SK-N-SH treated with all-trans-retinoic acid at 6 μM for 48 hours (cell line): ENCODE measurements at regions not wholly inside any gene's neighbourhood (a gene's known extent, or its start where the extent isn't known, plus 50 kb on each side); places are given as distances from the start of the nearest gene placed in this dataset.

Experiments used
- ATAC-seq: fragments of 200-7000 bp; cut with Tn5 transposase; 3 replicates; pipeline ENCODE4 v1.9.1; 2020; ENCODE audit warnings: mild to moderate bottlenecking, moderate library complexity
- BACH2 ChIP-seq: fragments of 250-450 bp; sonication (Bioruptor Pico); IDR thresholded peaks from 2 replicates; pipeline ENCODE4 v1.9.0; 2021; ENCODE audit warnings: mild to moderate bottlenecking, borderline replicate concordance
- CSDC2 ChIP-seq: fragments of 250-450 bp; sonication (Bioruptor Pico); IDR thresholded peaks from 2 replicates; pipeline ENCODE4 v1.5.0; 2020; ENCODE audit warnings: mild to moderate bottlenecking, moderate library complexity
- CSRNP3 ChIP-seq: fragments of 250-450 bp; sonication (Bioruptor Pico); IDR thresholded peaks from 2 replicates; pipeline ENCODE4 v1.5.1; 2021; ENCODE audit warnings: mild to moderate bottlenecking, moderate library complexity
- ESRRG ChIP-seq: fragments of 250-450 bp; sonication (Bioruptor Pico); IDR thresholded peaks from 2 replicates; pipeline ENCODE4 v1.6.1; 2021; ENCODE audit warnings: mild to moderate bottlenecking
- GLIS3 ChIP-seq: fragments of 250-450 bp; sonication (Bioruptor Pico); IDR thresholded peaks from 2 replicates; pipeline ENCODE4 v1.5.0; 2020; ENCODE audit warnings: mild to moderate bottlenecking, moderate library complexity
- ISL1 ChIP-seq: fragments of 250-450 bp; sonication (Bioruptor Pico); IDR thresholded peaks from 2 replicates; pipeline ENCODE4 v2.1.2; 2022; ENCODE audit warnings: mild to moderate bottlenecking, moderate library complexity
- OSR1 ChIP-seq: fragments of 250-450 bp; sonication (Bioruptor Pico); IDR thresholded peaks from 2 replicates; pipeline ENCODE4 v1.8.0; 2022; ENCODE audit warnings: moderate library complexity, mild to moderate bottlenecking, inconsistent platforms
- PATZ1 ChIP-seq: fragments of 250-450 bp; sonication (Bioruptor Pico); IDR thresholded peaks from 2 replicates; pipeline ENCODE4 v1.8.0; 2020; ENCODE audit warnings: mild to moderate bottlenecking, moderate library complexity, borderline replicate concordance
- POU6F1 ChIP-seq: fragments of 250-450 bp; sonication (Bioruptor Pico); IDR thresholded peaks from 2 replicates; pipeline ENCODE4 v1.8.0; 2021; ENCODE audit warnings: low read depth, mild to moderate bottlenecking, moderate library complexity, borderline replicate concordance
- PPARA ChIP-seq: fragments of 250-450 bp; sonication (Bioruptor Pico); IDR thresholded peaks from 2 replicates; pipeline ENCODE4 v1.5.0; 2020; ENCODE audit warnings: mild to moderate bottlenecking, borderline replicate concordance
- RARB ChIP-seq: fragments of 250-450 bp; sonication (Bioruptor Pico); IDR thresholded peaks from 2 replicates; pipeline ENCODE4 v1.8.0; 2021; ENCODE audit warnings: mild to moderate bottlenecking, moderate library complexity
- SNAI2 ChIP-seq: fragments of 250-450 bp; sonication (Bioruptor Pico); IDR thresholded peaks from 2 replicates; pipeline ENCODE4 v1.5.0; 2020; ENCODE audit warnings: mild to moderate bottlenecking, moderate library complexity
- TCF4 ChIP-seq: fragments of 250-450 bp; sonication (Bioruptor Pico); IDR thresholded peaks from 2 replicates; pipeline ENCODE4 v1.8.0; 2021; ENCODE audit warnings: mild to moderate bottlenecking, moderate library complexity, borderline replicate concordance
- TOX ChIP-seq: fragments of 250-450 bp; sonication (Bioruptor Pico); IDR thresholded peaks from 2 replicates; pipeline ENCODE4 v1.8.0; 2021; ENCODE audit warnings: mild to moderate bottlenecking, moderate library complexity, borderline replicate concordance
- ZC3H10 ChIP-seq: fragments of 250-450 bp; sonication (Bioruptor Pico); IDR thresholded peaks from 2 replicates; pipeline ENCODE4 v1.5.1; 2021; ENCODE audit warnings: mild to moderate bottlenecking, moderate library complexity
- ZFP3 ChIP-seq: fragments of 250-450 bp; sonication (Bioruptor Pico); IDR thresholded peaks from 2 replicates; pipeline ENCODE4 v1.5.0; 2020; ENCODE audit warnings: mild to moderate bottlenecking, moderate library complexity
- ZFP30 ChIP-seq: fragments of 450-650 bp; formaldehyde crosslinking; IDR thresholded peaks from 2 replicates; pipeline ENCODE4 v1.5.0; 2022; ENCODE audit warnings: mild to moderate bottlenecking, moderate library complexity
- ZNF565 ChIP-seq: fragments of 450-650 bp; formaldehyde crosslinking; conservative IDR thresholded peaks from 2 replicates; pipeline ENCODE4 v1.5.0; 2020; ENCODE audit warnings: low read depth, mild to moderate bottlenecking, moderate library complexity
- ZNF70 ChIP-seq: fragments of 450-650 bp; formaldehyde crosslinking; IDR thresholded peaks from 2 replicates; pipeline ENCODE4 v1.5.0; 2020; ENCODE audit warnings: mild to moderate bottlenecking, moderate library complexity
- ZNF8 ChIP-seq: fragments of 450-650 bp; formaldehyde crosslinking; IDR thresholded peaks from 2 replicates; pipeline ENCODE4 v1.5.0; 2020; ENCODE audit warnings: mild to moderate bottlenecking, moderate library complexity
- TF ChIP-seq, protein P1 (sequence below): fragments of 250-450 bp; sonication (Bioruptor Pico); IDR thresholded peaks from 2 replicates; pipeline ENCODE4 v1.5.0; 2020; ENCODE audit warnings: mild to moderate bottlenecking, moderate library complexity
- TF ChIP-seq, protein P2 (sequence below): fragments of 250-450 bp; sonication (Bioruptor Pico); IDR thresholded peaks from 2 replicates; pipeline ENCODE4 v1.5.1; 2020; ENCODE audit warnings: low read depth, mild to moderate bottlenecking, moderate library complexity

DNA sequence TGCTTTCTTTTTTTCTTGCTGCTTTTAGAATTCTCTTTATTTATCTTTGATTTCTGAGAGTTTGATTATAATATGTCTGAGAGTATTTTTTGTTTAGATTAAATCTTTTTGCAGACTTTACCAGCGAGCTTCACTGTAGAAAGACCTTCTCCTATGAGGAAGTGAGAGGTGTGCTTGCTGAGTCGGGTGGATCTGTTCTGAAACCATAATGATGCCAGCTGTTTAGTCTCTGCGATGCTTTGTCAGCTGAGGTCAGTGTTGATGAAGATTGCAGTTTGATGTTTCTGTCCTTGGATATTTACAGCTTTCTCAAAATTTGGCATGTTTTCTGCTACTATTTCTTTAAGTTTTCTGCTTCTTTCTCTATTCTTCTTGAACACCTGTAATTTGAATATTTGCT lies 309.1 kb upstream of the SLITRK6 start:
- TF ChIP-seq ZNF70 (CRISPR knock-in tag) = no peak
- no peak for TF ChIP-seq PATZ1
- TF ChIP-seq TCF4 = no peak
- TF ChIP-seq ISL1 (CRISPR knock-in tag) = no peak
- TF ChIP-seq OSR1 (CRISPR knock-in tag) = no peak
- no peak for TF ChIP-seq ZNF8 (CRISPR knock-in tag)
- no peak for TF ChIP-seq ESRRG (CRISPR knock-in tag)
- no peak for TF ChIP-seq TOX (CRISPR knock-in tag)
- TF ChIP-seq BACH2 (CRISPR knock-in tag) = no peak
- TF ChIP-seq SNAI2 (CRISPR knock-in tag) = no peak
- TF ChIP-seq, protein P1, sequence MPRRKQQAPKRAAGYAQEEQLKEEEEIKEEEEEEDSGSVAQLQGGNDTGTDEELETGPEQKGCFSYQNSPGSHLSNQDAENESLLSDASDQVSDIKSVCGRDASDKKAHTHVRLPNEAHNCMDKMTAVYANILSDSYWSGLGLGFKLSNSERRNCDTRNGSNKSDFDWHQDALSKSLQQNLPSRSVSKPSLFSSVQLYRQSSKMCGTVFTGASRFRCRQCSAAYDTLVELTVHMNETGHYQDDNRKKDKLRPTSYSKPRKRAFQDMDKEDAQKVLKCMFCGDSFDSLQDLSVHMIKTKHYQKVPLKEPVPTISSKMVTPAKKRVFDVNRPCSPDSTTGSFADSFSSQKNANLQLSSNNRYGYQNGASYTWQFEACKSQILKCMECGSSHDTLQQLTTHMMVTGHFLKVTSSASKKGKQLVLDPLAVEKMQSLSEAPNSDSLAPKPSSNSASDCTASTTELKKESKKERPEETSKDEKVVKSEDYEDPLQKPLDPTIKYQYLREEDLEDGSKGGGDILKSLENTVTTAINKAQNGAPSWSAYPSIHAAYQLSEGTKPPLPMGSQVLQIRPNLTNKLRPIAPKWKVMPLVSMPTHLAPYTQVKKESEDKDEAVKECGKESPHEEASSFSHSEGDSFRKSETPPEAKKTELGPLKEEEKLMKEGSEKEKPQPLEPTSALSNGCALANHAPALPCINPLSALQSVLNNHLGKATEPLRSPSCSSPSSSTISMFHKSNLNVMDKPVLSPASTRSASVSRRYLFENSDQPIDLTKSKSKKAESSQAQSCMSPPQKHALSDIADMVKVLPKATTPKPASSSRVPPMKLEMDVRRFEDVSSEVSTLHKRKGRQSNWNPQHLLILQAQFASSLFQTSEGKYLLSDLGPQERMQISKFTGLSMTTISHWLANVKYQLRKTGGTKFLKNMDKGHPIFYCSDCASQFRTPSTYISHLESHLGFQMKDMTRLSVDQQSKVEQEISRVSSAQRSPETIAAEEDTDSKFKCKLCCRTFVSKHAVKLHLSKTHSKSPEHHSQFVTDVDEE (CRISPR knock-in tag) = no peak
- TF ChIP-seq ZNF565 (CRISPR knock-in tag) = no peak
- no peak for TF ChIP-seq GLIS3
- TF ChIP-seq POU6F1 = no peak
- no peak for ATAC-seq

DNA sequence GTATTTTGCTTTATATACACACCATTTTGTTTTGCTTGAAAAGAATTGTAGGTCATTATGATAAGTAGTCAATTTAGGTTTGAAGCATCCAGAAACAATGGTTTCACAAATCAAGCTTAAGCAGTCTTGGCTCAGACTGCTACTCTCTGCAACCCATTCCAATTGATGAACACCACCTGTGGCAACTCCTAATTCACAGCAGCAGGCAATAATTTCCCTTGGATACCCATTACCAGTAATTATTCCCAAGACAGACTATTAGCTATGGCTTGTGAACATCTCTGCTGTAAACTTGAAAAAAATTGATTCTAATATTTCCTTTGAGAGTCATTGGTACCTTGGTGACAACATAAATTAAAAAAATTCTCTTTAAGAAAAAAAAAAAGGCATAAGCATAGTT lies 299.3 kb upstream of the SLITRK6 start:
- no peak for ATAC-seq
- TF ChIP-seq CSRNP3 (CRISPR knock-in tag) (no peak), ISL1 (CRISPR knock-in tag) (no peak), CSDC2 (CRISPR knock-in tag) (no peak), ZNF8 (CRISPR knock-in tag) (no peak), ZC3H10 (CRISPR knock-in tag) (no peak), SNAI2 (CRISPR knock-in tag) (no peak), PATZ1 (no peak), PPARA (CRISPR knock-in tag) (no peak), RARB (no peak), ZNF565 (CRISPR knock-in tag) (no peak), GLIS3 (no peak), ZFP3 (CRISPR knock-in tag) (no peak), POU6F1 (no peak), BACH2 (CRISPR knock-in tag) (no peak), ZFP30 (CRISPR knock-in tag) (no peak)
- TF ChIP-seq, protein P1 (CRISPR knock-in tag) = no peak
- TF ChIP-seq, protein P2, sequence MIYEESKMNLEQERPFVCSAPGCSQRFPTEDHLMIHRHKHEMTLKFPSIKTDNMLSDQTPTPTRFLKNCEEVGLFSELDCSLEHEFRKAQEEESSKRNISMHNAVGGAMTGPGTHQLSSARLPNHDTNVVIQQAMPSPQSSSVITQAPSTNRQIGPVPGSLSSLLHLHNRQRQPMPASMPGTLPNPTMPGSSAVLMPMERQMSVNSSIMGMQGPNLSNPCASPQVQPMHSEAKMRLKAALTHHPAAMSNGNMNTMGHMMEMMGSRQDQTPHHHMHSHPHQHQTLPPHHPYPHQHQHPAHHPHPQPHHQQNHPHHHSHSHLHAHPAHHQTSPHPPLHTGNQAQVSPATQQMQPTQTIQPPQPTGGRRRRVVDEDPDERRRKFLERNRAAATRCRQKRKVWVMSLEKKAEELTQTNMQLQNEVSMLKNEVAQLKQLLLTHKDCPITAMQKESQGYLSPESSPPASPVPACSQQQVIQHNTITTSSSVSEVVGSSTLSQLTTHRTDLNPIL = no peak
